CD1c-positive myeloid dendritic cell (primary cell): ENCODE measurements at regions not wholly inside any gene's neighbourhood (a gene's known extent, or its start where the extent isn't known, plus 50 kb on each side); places are given as distances from the start of the nearest gene placed in this dataset.

Experiments
- DNase-seq: peaks from one replicate; pipeline ENCODE4 v3.0.0-alpha.2; 2016; ENCODE audit errors: extremely low spot score

DNA sequence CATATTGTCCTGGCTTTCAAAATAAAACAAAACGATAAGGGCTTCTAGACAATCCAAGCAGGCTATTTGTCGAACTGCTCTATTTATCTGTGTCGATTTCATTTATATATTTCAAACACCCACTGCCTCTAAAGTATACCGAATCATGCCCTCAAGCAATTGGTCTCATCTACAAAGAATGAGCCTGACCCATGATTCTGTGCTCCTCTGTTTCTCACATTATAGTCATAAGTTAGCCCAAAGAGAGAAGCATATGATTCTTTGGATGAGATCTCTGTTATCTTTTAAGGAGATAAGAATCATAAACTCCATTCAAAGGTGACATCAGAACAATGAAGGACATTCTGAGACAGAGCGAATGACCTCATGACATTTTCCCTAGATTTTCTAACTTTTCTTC is 191.1 kb downstream of the MAP2K6 start:
- DNase-seq, result no peak

DNA sequence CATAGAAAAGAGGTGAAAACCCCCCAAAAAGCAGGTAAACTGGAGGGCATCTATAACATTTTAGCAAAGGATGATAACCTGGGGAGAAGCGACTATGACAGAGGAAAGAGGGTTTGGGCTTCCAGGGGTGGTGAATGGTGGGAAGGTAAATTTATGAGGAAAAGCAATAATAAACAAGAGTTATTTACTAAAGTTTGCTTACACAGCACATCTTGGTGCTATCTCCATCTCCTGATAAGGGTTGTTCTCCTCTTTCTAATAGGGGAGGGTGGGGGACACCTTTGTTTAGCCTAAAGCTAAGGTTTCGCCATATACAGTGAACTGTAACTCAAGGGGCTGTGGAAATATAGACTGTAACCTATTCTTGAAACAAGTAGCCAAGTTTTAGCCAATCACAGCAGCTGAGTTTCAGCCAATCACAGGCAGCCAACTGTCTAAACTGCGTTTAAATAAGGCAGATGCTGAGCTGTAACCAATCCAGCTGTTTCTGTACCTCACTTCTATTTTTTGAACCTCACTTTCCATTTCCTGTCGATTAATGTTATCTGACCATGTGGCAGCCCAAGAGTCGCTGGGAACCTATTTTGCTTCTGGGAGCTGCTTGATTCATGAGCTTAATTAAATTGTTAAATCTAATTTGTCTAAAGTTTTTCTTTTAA is 191.8 kb downstream of the MAP2K6 start:
- no peak for DNase-seq

DNA sequence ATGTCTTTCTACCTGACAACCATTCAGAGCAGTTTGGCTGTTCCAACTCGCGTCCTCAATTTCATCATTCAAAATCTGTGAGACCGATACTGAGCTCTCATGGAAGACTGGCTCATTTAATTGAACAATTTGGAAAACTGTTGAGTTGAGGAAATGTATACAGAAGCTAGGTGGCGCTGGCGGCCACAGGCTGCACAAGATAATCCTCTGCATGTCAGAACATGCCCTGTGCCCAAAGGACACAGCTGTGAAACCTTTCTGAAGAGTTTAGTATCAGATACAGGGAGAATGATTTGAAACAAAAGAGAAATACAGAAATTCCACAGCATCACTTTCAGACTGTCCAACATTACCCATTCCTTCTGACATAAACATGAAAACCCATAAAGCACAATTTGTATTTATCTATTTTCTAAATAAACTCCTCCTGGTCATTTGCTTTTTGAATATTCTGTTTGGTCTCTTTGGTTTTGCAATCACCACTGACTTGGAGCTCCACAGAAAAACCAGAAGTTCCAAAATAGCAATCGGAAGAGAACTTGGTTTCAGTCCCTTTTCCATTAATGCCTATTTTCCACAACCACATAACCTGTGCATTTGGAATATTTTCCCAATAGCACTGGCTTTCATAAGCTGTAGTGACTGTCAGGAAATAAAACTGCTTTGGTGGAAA is 192.8 kb downstream of the MAP2K6 start:
- DNase-seq, result peak; percentile 39

DNA sequence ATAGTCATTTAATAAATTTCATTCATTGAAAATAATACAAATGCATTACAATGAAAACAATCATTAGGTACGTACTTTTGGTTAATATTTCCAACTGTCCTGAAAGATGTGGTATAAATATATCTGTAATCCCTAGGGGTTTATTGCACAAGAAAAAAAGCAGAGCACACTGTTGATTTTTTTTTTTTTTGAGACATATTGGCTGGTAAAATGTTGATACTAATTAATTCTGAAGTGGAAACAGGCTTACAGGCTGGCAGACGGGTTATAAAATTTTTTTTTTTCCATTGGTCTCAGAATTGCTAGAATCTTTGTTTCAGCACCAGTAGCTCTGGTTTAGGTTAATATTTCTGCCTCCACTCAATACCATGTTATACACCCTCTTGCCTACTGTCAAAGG is 193.6 kb downstream of the MAP2K6 start:
- DNase-seq, result no peak

DNA sequence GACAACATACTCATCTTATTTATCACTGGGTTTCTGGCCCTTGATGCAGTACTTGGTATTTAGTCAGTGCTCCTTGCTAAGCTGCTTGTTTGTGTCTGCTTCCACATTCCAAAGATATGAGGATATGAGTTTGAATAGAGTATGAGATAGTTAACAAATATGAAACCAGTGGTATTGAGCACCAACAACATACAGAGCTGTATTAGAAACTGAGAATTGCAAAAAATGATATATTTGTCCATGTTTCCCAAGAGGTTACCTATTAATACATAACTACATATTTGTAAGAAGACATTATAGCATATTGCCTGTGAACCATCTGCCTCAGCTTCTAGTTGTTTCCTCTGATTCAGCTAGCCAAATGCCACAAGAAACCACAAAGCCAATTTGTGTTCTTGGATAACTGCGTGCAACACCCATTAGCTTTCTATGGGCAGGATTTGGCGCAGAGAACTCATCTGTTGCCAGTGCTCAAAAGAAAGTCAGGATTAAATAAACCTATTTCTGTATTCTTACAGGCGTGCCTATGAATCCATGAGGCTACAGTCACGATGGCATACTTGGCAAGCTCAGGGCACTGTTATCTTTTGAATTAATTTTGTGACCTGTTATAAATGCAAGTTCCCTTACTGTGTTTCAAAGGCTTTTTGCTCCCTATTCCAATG is 194.4 kb downstream of the MAP2K6 start:
- DNase-seq, result no peak

DNA sequence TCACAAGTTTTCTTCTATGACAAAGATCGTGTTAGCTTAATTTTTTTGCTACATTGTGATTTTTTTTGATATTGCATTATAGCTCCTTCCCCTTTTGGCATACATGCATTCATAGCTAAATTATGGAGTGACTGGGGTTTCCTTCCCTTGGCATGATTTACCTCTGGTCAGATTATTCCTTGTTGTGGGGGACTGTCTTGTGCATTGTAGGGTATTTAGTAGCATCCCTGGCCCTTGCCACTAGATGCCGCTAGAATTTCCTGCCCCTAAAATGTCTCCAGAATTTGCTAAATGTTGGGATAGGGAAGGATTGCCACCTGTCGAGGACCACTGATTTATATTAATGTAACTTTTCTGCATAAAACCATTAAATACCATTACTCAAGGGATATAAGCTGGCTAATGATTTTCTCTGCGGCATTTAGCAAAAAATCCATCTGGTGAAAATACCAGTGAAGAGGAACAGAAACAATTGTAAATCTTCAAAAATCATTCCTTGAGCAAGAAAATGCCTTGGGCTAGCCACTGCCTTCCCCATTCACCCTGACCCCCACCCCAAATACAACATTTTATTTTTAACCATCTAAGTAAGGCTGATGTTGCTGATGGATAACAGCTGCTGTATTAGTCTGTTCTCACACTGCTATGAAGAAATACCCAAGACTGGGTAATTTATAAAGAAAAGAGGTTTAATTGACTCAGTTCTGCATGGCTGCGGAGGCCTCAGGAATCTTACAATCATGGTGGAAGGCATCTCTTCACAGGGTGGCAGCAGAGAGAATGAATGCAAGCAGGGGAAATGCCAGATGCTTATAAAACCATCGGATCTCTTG is 195.2 kb downstream of the MAP2K6 start:
- DNase-seq, result no peak

DNA sequence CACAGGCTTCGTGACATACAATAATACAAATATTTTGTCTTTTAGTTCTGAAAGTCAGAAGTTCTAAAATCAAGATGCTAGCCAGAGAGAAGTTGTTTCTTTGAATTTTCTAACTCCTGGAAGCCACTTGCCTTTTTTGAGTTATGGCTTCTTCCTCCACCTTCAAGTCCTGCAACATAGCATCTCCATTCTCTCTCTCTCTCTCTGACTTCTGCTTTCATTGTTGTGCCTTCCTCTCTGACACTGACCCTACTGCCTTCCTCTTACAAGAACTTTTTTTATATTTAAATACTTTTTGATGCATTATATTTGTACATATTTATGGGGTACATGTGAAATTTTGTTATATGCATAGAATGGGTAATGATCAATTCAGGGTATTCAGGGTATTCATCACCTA is 205.9 kb downstream of the MAP2K6 start:
- no peak for DNase-seq

DNA sequence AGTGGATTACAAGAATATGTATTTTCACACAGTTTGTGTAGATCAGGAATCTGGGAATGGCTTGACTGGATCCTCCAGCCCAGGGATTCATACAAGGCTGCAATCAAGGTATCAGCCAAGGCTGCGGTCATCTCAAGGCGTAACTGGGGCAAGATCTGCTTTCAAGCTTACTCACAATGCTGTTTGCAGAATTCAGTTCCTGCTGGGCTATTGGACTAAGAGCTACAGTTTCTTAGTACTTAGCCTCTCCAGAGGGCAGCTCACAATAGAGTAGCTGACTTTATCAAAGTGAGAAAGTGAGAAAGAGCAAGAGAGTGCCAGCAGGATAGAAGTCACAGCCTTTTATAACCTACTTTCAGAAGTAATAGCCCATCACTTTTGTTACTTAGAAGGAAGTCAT is 211.0 kb downstream of the MAP2K6 start:
- DNase-seq, result no peak

DNA sequence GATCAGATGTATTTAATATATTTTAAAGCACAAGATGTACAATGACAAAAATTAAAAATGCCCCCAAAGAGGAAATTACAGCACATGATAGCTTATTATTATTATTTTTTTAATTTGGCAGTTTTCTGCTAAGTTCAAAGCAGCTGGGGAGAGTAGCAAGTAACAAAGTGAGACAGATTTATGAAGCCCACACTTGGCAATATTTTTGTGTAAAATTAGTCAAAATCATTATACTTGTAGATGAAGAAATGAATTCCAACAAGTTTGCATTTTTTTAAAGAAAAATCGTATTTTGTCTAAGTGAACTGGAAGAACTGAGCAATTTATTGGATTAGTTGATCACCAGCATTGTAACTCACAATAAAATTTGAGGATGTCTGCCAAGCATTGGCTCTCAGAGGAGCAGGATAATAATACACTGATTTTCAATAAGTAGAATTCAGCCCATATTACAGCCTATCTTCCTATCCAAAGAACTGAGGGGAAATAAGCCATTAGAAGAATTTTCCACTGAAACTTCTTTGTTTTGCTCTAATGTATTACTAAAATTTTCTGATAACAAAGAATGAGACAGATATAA is 215.6 kb downstream of the MAP2K6 start:
- DNase-seq, result no peak

DNA sequence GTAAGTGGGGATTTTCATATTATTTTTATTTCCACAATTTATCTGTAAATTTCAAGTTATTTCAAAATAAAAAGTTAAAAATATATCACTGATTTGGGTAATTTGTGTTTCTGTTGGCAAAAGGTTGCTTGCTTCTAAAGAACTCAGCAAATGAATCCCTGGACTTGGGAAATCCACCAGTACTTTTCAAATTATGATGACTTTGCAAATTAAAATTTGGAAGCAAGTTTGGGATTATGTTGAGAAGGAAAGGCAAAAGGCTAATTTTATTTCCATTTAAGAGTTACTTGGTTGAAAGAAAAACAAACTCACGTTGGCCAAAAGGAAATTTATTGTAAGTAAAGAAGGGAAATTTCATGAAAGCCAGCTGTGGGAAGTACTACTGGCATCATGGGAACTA is 220.3 kb downstream of the MAP2K6 start:
- no peak for DNase-seq

DNA sequence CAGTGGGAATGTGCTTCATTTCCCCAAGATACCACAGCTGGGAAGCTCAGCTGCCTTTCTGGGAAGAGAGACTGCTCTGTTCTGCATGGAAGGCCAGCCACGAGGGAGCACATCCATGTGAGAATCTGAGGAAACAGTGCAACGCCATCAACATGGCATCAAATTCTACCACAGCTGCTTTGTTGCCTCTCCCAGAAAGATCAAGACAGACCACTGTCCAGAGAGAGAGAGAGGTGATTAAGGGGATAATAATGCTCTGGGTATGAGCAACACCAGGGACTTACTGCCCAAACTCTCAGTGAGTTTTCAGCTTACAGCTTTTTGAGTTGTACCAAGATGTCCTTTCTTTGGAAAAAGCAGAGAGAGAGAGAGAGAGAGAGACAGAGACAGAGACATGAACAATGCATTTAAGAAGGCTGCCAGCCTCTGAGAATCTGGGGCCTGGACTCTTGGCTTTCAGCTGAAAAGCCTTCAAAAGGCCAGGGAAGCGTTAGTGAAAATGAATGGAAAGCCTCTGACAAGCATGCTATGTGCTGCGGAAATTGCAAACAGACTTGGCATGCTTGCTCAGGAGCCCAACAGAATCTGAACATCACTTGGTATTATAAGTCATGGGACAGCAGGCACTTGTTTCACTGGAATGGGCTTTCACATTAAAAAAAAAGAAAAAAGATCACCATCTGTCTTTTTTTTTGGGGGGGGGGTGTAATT is 223.1 kb downstream of the MAP2K6 start:
- no peak for DNase-seq

DNA sequence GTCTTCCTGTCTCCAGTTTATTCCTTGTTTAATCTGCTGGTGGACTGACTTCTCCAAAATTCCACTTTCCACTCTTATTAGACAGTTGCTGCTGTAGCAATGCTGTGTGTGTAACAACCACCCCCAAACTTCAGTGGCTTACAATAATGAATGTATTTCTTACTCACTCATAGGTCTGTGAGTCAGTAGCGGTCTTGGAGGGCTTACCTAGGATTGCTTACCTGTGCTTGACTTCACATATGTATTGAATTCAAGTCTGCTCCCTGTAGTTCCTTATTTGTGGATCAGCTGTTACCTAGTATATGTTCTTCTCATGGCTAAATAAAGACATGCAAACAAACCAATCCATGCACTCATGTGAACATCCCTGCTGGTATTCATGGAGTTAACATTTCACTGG is 224.6 kb downstream of the MAP2K6 start:
- no peak for DNase-seq

DNA sequence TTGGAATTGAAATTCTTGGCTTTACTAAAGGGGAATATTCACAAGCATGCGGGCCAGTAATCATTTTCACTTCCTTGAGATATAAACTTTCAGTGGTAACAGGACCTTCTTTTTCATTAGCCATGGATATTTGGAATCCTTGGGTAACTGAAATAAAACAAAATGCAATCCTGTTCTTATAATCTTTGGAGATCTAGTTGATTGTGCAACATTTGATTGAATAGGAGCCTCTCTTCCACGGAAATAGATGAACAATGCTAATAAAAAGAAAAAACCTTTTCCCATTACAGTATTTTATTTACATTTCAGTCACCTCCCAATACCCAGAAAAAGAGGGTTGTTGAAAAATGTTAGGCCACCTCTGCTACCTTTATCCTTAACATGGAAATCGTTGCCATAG is 225.6 kb downstream of the MAP2K6 start:
- no peak for DNase-seq

DNA sequence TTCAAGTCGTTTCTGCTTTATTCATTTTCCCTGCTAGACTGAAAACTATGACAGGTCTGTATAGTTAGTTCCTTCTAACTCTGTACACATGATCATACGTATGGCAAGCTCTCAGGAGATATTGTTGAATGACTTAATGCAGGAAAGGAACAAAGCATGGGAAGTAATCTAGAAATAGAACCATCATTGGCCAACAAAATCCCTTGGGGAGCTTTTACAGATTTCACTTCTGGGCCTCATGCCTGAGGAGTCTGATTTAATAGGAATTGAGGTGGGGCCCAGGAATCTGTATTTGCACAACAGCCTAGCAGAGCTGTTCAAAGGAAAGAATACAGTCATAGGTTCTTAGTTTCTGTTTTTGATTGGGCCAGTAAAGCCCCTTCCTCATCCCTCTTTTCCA is 229.2 kb downstream of the MAP2K6 start:
- no peak for DNase-seq

DNA sequence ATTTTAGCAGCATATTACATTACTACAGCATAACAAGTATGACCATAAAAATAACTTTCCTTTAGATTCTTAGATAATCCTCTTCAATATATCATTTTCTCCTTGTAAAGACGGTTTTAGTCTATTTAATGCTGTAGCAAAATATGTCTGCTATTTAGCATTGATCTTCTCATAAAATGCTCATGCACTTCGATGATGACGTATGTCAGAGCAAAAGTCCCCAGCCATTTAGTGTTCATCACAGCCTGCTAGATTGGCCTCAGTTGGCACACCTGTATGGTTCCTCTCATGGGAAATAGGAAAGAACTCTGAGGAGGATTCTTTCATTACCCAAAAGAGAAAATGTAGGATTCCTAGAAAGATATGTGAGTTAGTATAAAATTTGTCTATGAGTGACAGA is 232.2 kb downstream of the MAP2K6 start:
- DNase-seq, result no peak

DNA sequence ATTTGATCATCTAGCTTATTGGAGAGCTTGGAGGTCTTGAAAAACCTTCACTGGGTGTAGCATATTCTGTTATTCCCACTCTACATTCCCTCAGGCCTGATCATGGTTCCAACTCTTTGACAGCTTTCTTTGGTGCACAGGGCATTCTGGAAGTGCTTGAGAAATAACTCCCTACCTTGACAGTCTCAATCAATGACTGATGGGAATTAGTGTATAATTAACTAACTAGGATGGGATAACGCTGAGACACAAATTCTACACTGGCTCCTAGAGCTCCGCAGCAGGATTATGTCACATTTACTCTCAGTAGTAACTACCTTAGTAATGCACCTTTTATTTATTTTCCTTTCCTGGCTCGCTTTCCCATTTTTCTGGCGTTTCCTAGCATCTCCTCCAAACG is 236.4 kb downstream of the MAP2K6 start:
- no peak for DNase-seq

DNA sequence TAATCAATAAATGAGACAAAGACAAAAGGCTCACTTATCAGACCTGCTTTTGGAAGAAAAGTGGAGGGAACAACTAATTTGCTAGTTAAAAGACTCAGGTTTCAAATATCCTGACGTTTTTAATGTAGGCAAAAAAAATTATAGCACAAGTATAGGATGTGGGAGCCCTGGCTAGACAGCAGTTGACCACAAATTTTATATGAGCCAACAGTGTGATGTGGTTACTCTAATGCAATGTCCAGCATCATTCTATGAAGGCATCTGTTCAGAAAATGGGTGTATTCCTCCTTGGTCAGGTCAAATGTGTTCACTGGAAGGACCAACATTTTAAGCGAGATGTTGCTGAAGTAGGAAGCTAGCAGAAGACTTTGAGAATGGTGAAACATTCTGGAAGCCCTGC is 237.4 kb downstream of the MAP2K6 start:
- DNase-seq, result no peak

DNA sequence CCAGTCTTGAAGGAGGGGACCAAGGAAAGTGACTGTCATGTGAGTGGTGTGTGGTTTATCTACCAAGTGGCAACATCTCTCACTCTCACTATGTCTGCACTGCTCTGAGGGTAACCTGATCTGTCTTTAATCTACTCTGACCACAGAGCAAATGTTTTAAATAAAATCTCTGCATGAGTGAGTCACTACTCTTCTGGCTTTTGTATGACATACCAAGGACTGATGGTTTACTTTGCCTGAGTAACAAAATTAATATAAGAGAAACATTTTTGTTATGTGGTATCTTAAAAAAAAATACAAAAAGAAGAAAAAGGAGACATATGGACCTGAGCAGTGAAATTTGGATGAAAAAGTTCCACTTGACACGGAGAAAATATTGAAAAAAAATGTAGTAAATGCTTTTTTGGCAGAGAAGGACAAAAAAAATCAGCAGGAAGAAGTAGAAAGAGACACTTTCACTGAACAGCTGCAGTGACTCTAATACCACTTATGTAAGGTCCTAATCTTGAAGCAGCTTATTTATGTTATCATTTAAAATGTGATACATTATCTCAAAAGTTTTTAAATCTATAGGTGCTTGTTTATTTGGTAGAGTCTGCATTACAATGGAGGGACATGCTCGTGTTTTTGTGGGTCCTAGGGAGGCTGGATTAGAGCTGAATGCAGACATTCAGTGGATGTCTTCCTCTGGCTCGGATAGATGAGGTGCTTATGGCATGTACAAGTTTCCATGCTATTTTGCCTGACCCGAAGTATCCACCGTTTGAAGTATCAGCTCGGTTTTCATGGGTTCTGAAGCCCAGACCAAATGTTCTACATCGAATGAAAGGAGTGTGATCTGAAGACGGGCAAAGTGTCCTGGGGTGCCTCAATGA is 240.7 kb downstream of the MAP2K6 start:
- no peak for DNase-seq

DNA sequence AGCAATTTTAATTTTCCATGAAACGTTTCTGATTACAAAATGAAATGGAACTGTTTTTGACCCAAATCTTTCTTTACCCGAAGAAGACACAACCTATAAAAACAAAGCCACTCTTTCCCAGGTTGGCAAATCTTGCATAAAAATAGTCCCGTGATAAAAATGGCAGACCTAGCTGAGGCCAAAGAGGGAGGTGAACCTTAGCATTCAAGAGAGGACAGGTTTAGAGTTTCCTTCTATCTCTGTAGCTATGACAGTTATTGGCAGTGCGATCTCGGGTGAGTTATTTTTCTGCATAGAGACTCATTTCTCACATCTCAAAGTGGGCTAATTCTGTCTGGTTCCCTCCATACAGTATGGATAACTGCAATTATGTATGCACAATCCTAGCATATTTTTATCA is 241.4 kb downstream of the MAP2K6 start:
- DNase-seq, result no peak

DNA sequence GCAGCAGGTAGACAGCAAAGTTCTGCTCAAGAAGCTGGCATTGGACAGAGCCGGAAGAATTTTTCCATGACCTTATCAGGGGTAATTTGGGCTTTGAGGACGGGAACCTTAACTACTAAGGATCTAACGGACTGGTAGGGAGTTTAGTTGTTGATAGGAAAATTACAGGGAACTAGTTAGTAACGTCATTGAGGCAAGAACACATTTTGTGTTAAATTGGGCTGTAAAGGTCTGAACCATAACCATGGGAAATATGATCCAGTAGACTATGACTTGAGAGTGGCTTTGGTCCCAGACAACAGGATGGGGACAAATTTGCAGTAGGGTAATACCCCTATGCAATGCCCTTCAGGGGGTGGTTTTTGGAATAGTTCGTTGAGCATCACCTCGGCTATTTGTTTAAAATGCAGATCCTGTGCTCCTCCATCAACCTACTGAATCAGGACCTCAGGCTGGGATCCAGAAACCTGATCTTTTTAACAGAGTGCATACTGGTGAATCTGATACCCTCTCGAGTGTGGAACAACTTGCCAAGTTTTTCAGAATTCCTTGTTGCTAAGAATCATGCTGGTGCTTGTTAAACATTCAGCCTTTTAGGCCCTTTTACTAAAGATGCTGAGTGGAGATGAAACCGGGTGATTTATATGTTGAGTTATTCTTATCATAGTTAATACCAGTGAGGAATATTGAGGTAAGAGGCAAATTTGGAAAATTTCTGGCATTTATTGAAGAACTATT is 255.1 kb downstream of the MAP2K6 start:
- no peak for DNase-seq
